ENCODE measurements at regions not wholly inside any gene's neighbourhood (a gene's known extent, or its start where the extent isn't known, plus 50 kb on each side); places are given as distances from the start of the nearest gene placed in this dataset.

- H3K27me3 Mint-ChIP-seq (ENCODE audit: insufficient read depth, low read depth, poor library complexity), result peaks cover 4% of the 10 kb centered on the region
- TF ChIP-seq STAT1 (IDR thresholded peaks at IDR 0.05; ENCODE audit: unreplicated experiment), result no peak
- no peak for TF ChIP-seq ETS1 (IDR thresholded peaks at IDR 0.05)
- TF ChIP-seq POLR2AphosphoS5 (IDR thresholded peaks at IDR 0.05; ENCODE audit: low read depth), result no peak
- Histone ChIP-seq H3K36me3 (ENCODE audit: insufficient read depth) (no peaks in the 10 kb centered on the region), H3K4me2 (no peak overlapping the region), H2AFZ (no peak overlapping the region), H4K20me1 (replicated peaks; ENCODE audit: insufficient read depth) (no peaks in the 10 kb centered on the region), H3F3A (replicated peaks; ENCODE audit: low read depth) (no peaks in the 10 kb centered on the region), H3K9me2 (ENCODE audit: insufficient read depth) (peaks cover 10% of the 10 kb centered on the region), H3K4me3 (no peak overlapping the region), H3K27ac (ENCODE audit: low read depth) (no peak overlapping the region), H3K79me2 (replicated peaks; ENCODE audit: insufficient read depth) (no peaks in the 10 kb centered on the region), H3K27me3 (ENCODE audit: insufficient read depth) (no peaks in the 10 kb centered on the region), H3K4me1 (ENCODE audit: insufficient read depth) (0 out of 2 replicates have a peak, but pooled peaks cover 2% of the 10 kb centered on the region)
- H3K4me3 Mint-ChIP-seq, result no peak overlapping the region
- peaks cover 17% of the 10 kb centered on the region for H3K4me1 Mint-ChIP-seq
- H3K27ac Mint-ChIP-seq, result no peak overlapping the region
- DNase-seq (ENCODE audit: low spot score) (no peak), ATAC-seq (no peak)
- no peaks in the 10 kb centered on the region for H3K9me3 Mint-ChIP-seq
- H3K36me3 Mint-ChIP-seq (ENCODE audit: low read depth), result no peaks in the 10 kb centered on the region
Measured at GRCh38 chr6:149235130-149235561, 82.4 kb upstream of the TAB2 start.

- Histone ChIP-seq H4K20me1 (replicated peaks; ENCODE audit: insufficient read depth) (no peaks in the 10 kb centered on the region), H3K9me2 (ENCODE audit: insufficient read depth) (peaks cover 10% of the 10 kb centered on the region), H3K79me2 (replicated peaks; ENCODE audit: insufficient read depth) (no peaks in the 10 kb centered on the region), H3K27me3 (ENCODE audit: insufficient read depth) (no peaks in the 10 kb centered on the region), H3K4me3 (no peak overlapping the region), H3K27ac (ENCODE audit: low read depth) (no peak overlapping the region), H3F3A (replicated peaks; ENCODE audit: low read depth) (no peaks in the 10 kb centered on the region), H3K4me1 (ENCODE audit: insufficient read depth) (0 out of 2 replicates have a peak, but pooled peaks cover 2% of the 10 kb centered on the region), H2AFZ (no peak overlapping the region), H3K36me3 (ENCODE audit: insufficient read depth) (no peaks in the 10 kb centered on the region), H3K4me2 (no peak overlapping the region)
- H3K27me3 Mint-ChIP-seq (ENCODE audit: insufficient read depth, low read depth, poor library complexity), result peaks cover 4% of the 10 kb centered on the region
- H3K36me3 Mint-ChIP-seq (ENCODE audit: low read depth), result no peaks in the 10 kb centered on the region
- peaks cover 12% of the 10 kb centered on the region for H3K4me1 Mint-ChIP-seq
- no peak overlapping the region for H3K4me3 Mint-ChIP-seq
- ATAC-seq (no peak), DNase-seq (ENCODE audit: low spot score) (no peak)
- H3K9me3 Mint-ChIP-seq, result no peaks in the 10 kb centered on the region
- H3K27ac Mint-ChIP-seq, result no peak overlapping the region
- TF ChIP-seq POLR2AphosphoS5 (IDR thresholded peaks at IDR 0.05; ENCODE audit: low read depth) (no peak), ETS1 (IDR thresholded peaks at IDR 0.05) (no peak), ZNF114 (CRISPR knock-in tag; IDR thresholded peaks at IDR 0.05) (no peak), JUNB (IDR thresholded peaks at IDR 0.05; ENCODE audit: unreplicated experiment) (no peak), EZH2phosphoT487 (IDR thresholded peaks at IDR 0.05; ENCODE audit: unreplicated experiment) (no peak), EZH2 (IDR thresholded peaks at IDR 0.05; ENCODE audit: low read depth, unreplicated experiment) (no peak), ZNF331 (CRISPR knock-in tag; IDR thresholded peaks at IDR 0.05; ENCODE audit: low read depth) (no peak), STAT1 (IDR thresholded peaks at IDR 0.05; ENCODE audit: unreplicated experiment) (no peak), ZNF462 (CRISPR knock-in tag; IDR thresholded peaks at IDR 0.05) (no peak), CTCF (conservative IDR thresholded peaks at IDR 0.05; ENCODE audit: low read depth in 2 of 2) (no peak), CREB1 (CRISPR knock-in tag; IDR thresholded peaks at IDR 0.05; ENCODE audit: low read depth) (no peak), NANOG (IDR thresholded peaks at IDR 0.05; ENCODE audit: borderline replicate concordance) (no peak)
Measured at GRCh38 chr6:149236589-149236988, 80.9 kb upstream of the TAB2 start.
